ENCODE measurements at regions not wholly inside any gene's neighbourhood (a gene's known extent, or its start where the extent isn't known, plus 50 kb on each side); places are given as distances from the start of the nearest gene placed in this dataset.

DNA sequence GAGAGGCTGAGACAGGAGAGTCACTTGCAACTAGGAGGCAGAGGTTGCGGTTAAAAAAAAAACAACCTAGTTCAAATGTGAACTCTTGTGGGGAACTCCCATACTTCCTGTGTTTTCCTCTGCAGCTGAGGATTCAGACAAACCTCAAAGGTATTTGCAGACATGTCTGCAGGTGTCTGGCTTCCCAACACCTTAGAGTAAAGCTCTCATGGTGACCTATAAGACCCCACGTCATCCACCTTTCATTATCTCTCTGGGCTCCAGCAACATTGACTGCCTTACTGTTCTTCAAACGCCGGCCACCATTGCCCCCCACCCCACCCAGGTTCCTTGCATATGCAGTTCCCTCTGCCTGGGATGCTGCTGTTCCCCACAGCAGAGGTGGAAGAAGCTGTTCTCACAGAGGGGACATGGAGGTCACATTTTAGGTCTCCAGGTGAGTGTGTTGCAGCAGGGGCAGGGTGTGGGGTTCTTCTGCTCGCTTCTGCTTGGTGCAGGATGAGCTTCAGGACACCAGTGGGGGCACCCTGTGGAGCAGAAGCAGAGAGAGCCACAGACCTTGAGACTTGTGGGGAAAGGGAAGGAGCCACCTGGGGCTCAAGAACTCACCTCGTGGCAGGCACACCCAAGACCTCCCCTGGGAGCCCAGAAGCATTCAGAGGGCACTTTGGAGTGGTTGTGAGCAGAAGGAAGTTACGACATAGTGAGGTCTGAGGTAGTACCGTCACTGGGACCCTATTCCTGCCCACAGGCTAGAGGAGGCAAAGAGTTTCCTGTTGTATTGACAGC lies 203.2 kb downstream of the CSNK2A3 start:
- H3K27me3 Mint-ChIP-seq: no peaks in the 10 kb centered on the region
- DNase-seq: peak; percentile 79 to 91 (median 85)
- H3K4me3 Mint-ChIP-seq: peak overlapping the region; percentile 69 to 83 (median 80)
- POLR2A ChIA-PET (ENCODE audit: partially characterized antibody): interaction anchor here (0.7 to 3.2 kb wide), 12 partner anchors 9 to 693 kb away, joined by 3 to 20 read pairs (median 6); partner anchors contain the start of gene EIF4G2
- H3K36me3 Mint-ChIP-seq: peaks cover 7 to 8% of the 10 kb centered on the region in 2 donors
- Histone ChIP-seq H3K36me3 (ENCODE audit: insufficient read depth, low read length) (no peaks in the 10 kb centered on the region), H3K4me1 (ENCODE audit: insufficient read depth, low read length) (peaks cover 59% of the 10 kb centered on the region), H3K4me3 (ENCODE audit: low read length in 2 of 2) (peak overlapping the region in 1 of 2 donors; percentile 44), H3K27me3 (ENCODE audit: insufficient read depth, low read length) (no peaks in the 10 kb centered on the region), H3K9me3 (ENCODE audit: control insufficient read depth in 1 of 2, low read length in 2 of 2) (no peaks in the 10 kb centered on the region), H3K27ac (ENCODE audit: low read depth, low read length) (peak overlapping the region; percentile 55)
- CTCF ChIA-PET (ENCODE audit: partially characterized antibody): interaction anchor here (0.8 to 13.5 kb wide), 7 partner anchors 7 to 126 kb away, joined by 3 to 339 read pairs (median 24); no protein-coding TSS in a partner anchor
- H3K27ac Mint-ChIP-seq: peak overlapping the region; percentile 95 to 99 (median 98)
- H3K9me3 Mint-ChIP-seq: peaks cover 0 to 2% (median 0%) of the 10 kb centered on the region in 8 donors
- peaks cover 44 to 78% (median 51%) of the 10 kb centered on the region in 4 donors for H3K4me1 Mint-ChIP-seq
- intact Hi-C loops (cut with micrococcal nuclease): loop anchor here (1.0 to 10.0 kb wide), 4 partner anchors 13 to 398 kb away; partner anchors contain the start of genes CTR9 and EIF4G2

DNA sequence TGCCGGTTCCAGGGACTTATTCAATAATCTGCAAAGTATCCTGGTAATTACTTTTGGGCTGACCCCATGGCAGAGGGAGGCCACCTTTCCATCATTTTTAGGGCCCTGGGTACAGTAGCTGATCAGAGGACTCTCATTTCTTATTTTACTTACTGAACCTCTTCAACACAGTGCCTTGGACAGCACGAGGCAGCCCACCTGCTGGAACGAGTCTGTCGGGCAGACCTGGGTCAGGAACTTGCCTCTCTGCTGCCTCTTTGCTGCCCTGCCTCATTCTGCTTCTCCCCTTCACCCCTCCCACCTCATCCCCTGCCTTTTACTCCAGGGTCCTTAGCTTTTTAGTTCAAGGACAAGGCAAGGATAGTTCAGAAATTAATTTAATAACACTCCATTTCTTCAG lies 204.5 kb downstream of the CSNK2A3 start:
- Mint-ChIP-seq H3K36me3 (peaks cover 7% of the 10 kb centered on the region in 2 donors), H3K9me3 (peaks cover 0 to 2% (median 0%) of the 10 kb centered on the region in 8 donors), H3K4me1 (peaks cover 39 to 70% (median 47%) of the 10 kb centered on the region in 4 donors), H3K4me3 (peak overlapping the region in 6 of 8 donors; percentile 37 to 83 (median 56)), H3K27me3 (no peaks in the 10 kb centered on the region), H3K27ac (peak overlapping the region; percentile 55 to 98 (median 95))
- no peaks in the 10 kb centered on the region for H3K36me3 ChIP-seq (ENCODE audit: insufficient read depth, low read length)
- H3K27ac ChIP-seq (ENCODE audit: low read depth, low read length): no peak overlapping the region
- no peaks in the 10 kb centered on the region for H3K9me3 ChIP-seq (ENCODE audit: control insufficient read depth in 1 of 2, low read length in 2 of 2)
- intact Hi-C loops (cut with micrococcal nuclease): loop anchor here (2.0 to 5.0 kb wide), 2 partner anchors 340 to 396 kb away; partner anchors contain the start of genes CTR9 and EIF4G2
- CTCF ChIA-PET (ENCODE audit: partially characterized antibody): interaction anchor here (0.7 to 13.5 kb wide), 11 partner anchors 9 to 340 kb away, joined by 3 to 339 read pairs (median 5); partner anchors contain the start of gene EIF4G2
- H3K4me1 ChIP-seq (ENCODE audit: insufficient read depth, low read length): peaks cover 48% of the 10 kb centered on the region
- POLR2A ChIA-PET (ENCODE audit: partially characterized antibody): interaction anchor here (1.1 to 3.2 kb wide), 8 partner anchors 9 to 339 kb away, joined by 3 to 20 read pairs (median 10); partner anchors contain the start of gene EIF4G2
- no peaks in the 10 kb centered on the region for H3K27me3 ChIP-seq (ENCODE audit: insufficient read depth, low read length)
- no peak overlapping the region for H3K4me3 ChIP-seq (ENCODE audit: low read length in 2 of 2)
- no peak for DNase-seq

DNA sequence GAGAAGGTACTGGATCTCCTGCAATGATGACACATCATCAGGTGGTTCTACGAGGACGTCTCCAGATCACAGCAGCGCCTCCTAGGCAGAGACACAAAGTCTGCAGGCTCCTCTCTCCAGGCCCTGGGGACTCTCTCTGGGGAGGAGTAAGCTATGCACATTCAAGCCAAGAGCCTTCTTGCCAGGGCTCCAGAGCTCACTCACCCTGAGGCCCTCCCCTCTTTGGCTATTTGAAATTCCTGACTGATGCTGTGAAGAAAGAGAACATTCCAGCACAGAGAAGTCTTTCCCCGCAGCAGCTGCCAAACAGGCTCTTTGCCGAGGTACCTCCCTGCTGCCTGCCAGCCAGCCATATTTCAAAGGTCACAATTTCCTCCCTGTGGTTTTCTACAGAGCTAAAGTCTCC lies 204.9 kb downstream of the CSNK2A3 start:
- Histone ChIP-seq H3K27me3 (ENCODE audit: insufficient read depth, low read length) (no peaks in the 10 kb centered on the region), H3K9me3 (ENCODE audit: control insufficient read depth in 1 of 2, low read length in 2 of 2) (no peaks in the 10 kb centered on the region), H3K27ac (ENCODE audit: low read depth, low read length) (no peak overlapping the region), H3K4me3 (ENCODE audit: low read length in 2 of 2) (no peak overlapping the region), H3K4me1 (ENCODE audit: insufficient read depth, low read length) (peaks cover 48% of the 10 kb centered on the region), H3K36me3 (ENCODE audit: insufficient read depth, low read length) (no peaks in the 10 kb centered on the region)
- peak in 2 of 5 donors; percentile 24 to 58 for DNase-seq
- Mint-ChIP-seq H3K4me1 (peaks cover 40 to 67% (median 47%) of the 10 kb centered on the region in 4 donors), H3K27ac (peak overlapping the region; percentile 31 to 98 (median 95)), H3K9me3 (peaks cover 0 to 2% (median 0%) of the 10 kb centered on the region in 8 donors), H3K36me3 (peaks cover 7% of the 10 kb centered on the region in 2 donors), H3K4me3 (peak overlapping the region in 5 of 8 donors; percentile 37 to 83 (median 44)), H3K27me3 (no peaks in the 10 kb centered on the region)
- intact Hi-C loops (cut with micrococcal nuclease): loop anchor here (2.0 to 5.0 kb wide), 2 partner anchors 339 to 396 kb away; partner anchors contain the start of genes CTR9 and EIF4G2
- CTCF ChIA-PET (ENCODE audit: partially characterized antibody): interaction anchor here (0.5 to 13.5 kb wide), 11 partner anchors 9 to 1748 kb away, joined by 3 to 339 read pairs (median 4); partner anchors contain the start of gene EIF4G2
- POLR2A ChIA-PET (ENCODE audit: partially characterized antibody): interaction anchor here (1.1 to 3.2 kb wide), 5 partner anchors 8 to 339 kb away, joined by 3 to 20 read pairs (median 10); partner anchors contain the start of gene EIF4G2

GRCh38 chr11:11146830-11147229 lies 206.2 kb downstream of the CSNK2A3 start:
- Histone ChIP-seq H3K4me1 (ENCODE audit: insufficient read depth, low read length) (peaks cover 48% of the 10 kb centered on the region), H3K36me3 (ENCODE audit: insufficient read depth, low read length) (no peaks in the 10 kb centered on the region), H3K27me3 (ENCODE audit: insufficient read depth, low read length) (no peaks in the 10 kb centered on the region), H3K27ac (ENCODE audit: low read depth, low read length) (no peak overlapping the region), H3K9me3 (ENCODE audit: control insufficient read depth in 1 of 2, low read length in 2 of 2) (no peaks in the 10 kb centered on the region), H3K4me3 (ENCODE audit: low read length in 2 of 2) (no peak overlapping the region)
- intact Hi-C loops (cut with micrococcal nuclease): loop anchor here (5.0 kb wide), 1 partner anchor 395 kb away; the partner anchor contains the start of gene CTR9
- POLR2A ChIA-PET (ENCODE audit: partially characterized antibody): interaction anchor here (2.6 kb wide), 1 partner anchor 9 kb away, joined by 10 read pairs; no protein-coding TSS in a partner anchor
- Mint-ChIP-seq H3K9me3 (no peaks in the 10 kb centered on the region), H3K27me3 (no peaks in the 10 kb centered on the region), H3K36me3 (peaks cover 3% of the 10 kb centered on the region in 2 donors), H3K4me1 (peaks cover 37 to 54% (median 42%) of the 10 kb centered on the region in 4 donors), H3K4me3 (no peak overlapping the region), H3K27ac (no peak overlapping the region)
- CTCF ChIA-PET (ENCODE audit: partially characterized antibody): interaction anchor here (4.0 to 13.5 kb wide), 4 partner anchors 8 to 120 kb away, joined by 24 to 339 read pairs (median 54); no protein-coding TSS in a partner anchor
- DNase-seq: no peak

DNA sequence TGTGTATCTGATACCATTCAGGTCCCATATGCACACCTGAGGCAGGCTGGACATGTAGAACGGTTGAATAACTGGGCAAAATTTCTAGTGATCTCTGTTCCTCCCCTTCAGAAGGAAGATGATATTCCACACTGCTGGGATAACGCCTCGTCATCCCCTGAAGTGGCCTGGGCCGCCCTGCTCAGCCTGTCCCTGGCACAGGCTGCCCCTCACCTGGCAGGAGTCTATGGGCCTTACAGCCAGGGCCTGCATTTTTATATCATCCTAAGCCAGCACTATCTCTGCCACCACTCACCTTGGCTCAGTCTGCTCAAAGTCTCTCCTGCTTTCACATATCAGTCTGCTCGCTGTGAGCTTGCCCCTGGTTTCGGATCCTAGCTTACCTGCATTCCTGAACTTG lies 209.2 kb downstream of the CSNK2A3 start:
- ChIA-PET POLR2A (ENCODE audit: partially characterized antibody) (no interaction called here), CTCF (ENCODE audit: partially characterized antibody) (interaction anchor here (0.9 to 1.4 kb wide), 2 partner anchors 14 to 107 kb away, joined by 3 to 6 read pairs; no protein-coding TSS in a partner anchor)
- Mint-ChIP-seq H3K9me3 (no peaks in the 10 kb centered on the region), H3K4me3 (no peak overlapping the region), H3K27me3 (no peaks in the 10 kb centered on the region), H3K27ac (peak overlapping the region in 1 of 7 donors; percentile 18), H3K36me3 (no peaks in the 10 kb centered on the region), H3K4me1 (peaks cover 15 to 25% (median 17%) of the 10 kb centered on the region in 4 donors)
- DNase-seq: no peak
- H3K27me3 ChIP-seq (ENCODE audit: insufficient read depth, low read length): no peaks in the 10 kb centered on the region
- H3K27ac ChIP-seq (ENCODE audit: low read depth, low read length): no peak overlapping the region
- H3K4me1 ChIP-seq (ENCODE audit: insufficient read depth, low read length): peaks cover 20% of the 10 kb centered on the region
- H3K9me3 ChIP-seq (ENCODE audit: control insufficient read depth in 1 of 2, low read length in 2 of 2): no peaks in the 10 kb centered on the region
- no peaks in the 10 kb centered on the region for H3K36me3 ChIP-seq (ENCODE audit: insufficient read depth, low read length)
- H3K4me3 ChIP-seq (ENCODE audit: low read length in 2 of 2): no peak overlapping the region
- intact Hi-C loops (cut with micrococcal nuclease): no loop called here

GRCh38 chr11:11142430-11142829 lies 210.6 kb downstream of the CSNK2A3 start:
- Histone ChIP-seq H3K4me3 (ENCODE audit: low read length in 2 of 2) (no peak overlapping the region), H3K36me3 (ENCODE audit: insufficient read depth, low read length) (no peaks in the 10 kb centered on the region), H3K27ac (ENCODE audit: low read depth, low read length) (no peak overlapping the region), H3K27me3 (ENCODE audit: insufficient read depth, low read length) (no peaks in the 10 kb centered on the region), H3K9me3 (ENCODE audit: control insufficient read depth in 1 of 2, low read length in 2 of 2) (no peaks in the 10 kb centered on the region), H3K4me1 (ENCODE audit: insufficient read depth, low read length) (peaks cover 14% of the 10 kb centered on the region)
- ChIA-PET POLR2A (ENCODE audit: partially characterized antibody) (interaction anchor here (0.6 kb wide), 1 partner anchor 46 kb away, joined by 3 read pairs; no protein-coding TSS in a partner anchor), CTCF (ENCODE audit: partially characterized antibody) (interaction anchor here (1.4 kb wide), 1 partner anchor 16 kb away, joined by 3 read pairs; no protein-coding TSS in a partner anchor)
- Mint-ChIP-seq H3K27me3 (no peaks in the 10 kb centered on the region), H3K9me3 (no peaks in the 10 kb centered on the region), H3K4me1 (peaks cover 8 to 17% (median 13%) of the 10 kb centered on the region in 4 donors), H3K36me3 (no peaks in the 10 kb centered on the region), H3K4me3 (no peak overlapping the region), H3K27ac (peak overlapping the region in 1 of 7 donors; percentile 19)
- no peak for DNase-seq
- intact Hi-C loops (cut with micrococcal nuclease): no loop called here
